K562 (cell line): ENCODE measurements at regions not wholly inside any gene's neighbourhood (a gene's known extent, or its start where the extent isn't known, plus 50 kb on each side); places are given as distances from the start of the nearest gene placed in this dataset.

ENCODE experiments used
- ADNP ChIP-seq: fragments of 200-800 bp; sonication (Bioruptor generic); IDR thresholded peaks from 2 replicates; pipeline ENCODE4 v1.6.1; 2016; ENCODE audit warnings: missing genetic modification characterization, missing compliant biosample characterization
- BDP1 ChIP-seq: IDR thresholded peaks from 3 replicates; pipeline ENCODE4 v1.6.1; 2011; ENCODE audit not compliant: insufficient read length, insufficient read depth
- C11orf30 ChIP-seq: fragments of 450-650 bp; IDR thresholded peaks from 2 replicates; pipeline ENCODE4 v1.6.1; 2016; ENCODE audit warnings: low read depth, mild to moderate bottlenecking
- CBFA2T2 ChIP-seq: fragments of 450-650 bp; conservative IDR thresholded peaks from 2 replicates; pipeline ENCODE4 v1.6.1; 2017; ENCODE audit warnings: mild to moderate bottlenecking
- CHD4 ChIP-seq: fragments of 200-600 bp; sonication (generic); IDR thresholded peaks from 3 replicates; pipeline ENCODE4 v1.6.1; 2012; ENCODE audit warnings: low read depth, mild to moderate bottlenecking, mixed read lengths, low read length, inconsistent platforms; ENCODE audit not compliant: insufficient read depth, insufficient replicate concordance, poor library complexity, severe bottlenecking
- FOXJ3 ChIP-seq: sonication (generic); formaldehyde crosslinking; IDR thresholded peaks from 2 replicates; pipeline ENCODE4 v1.4.0; 2020; ENCODE audit warnings: mild to moderate bottlenecking, missing genetic modification reagents
- FOXM1 ChIP-seq, 2 experiments: fragments of 450-650 bp in 1 of 2; sonication (generic) in 1 of 2; formaldehyde crosslinking in 1 of 2; IDR thresholded peaks; 2 replicates each; pipeline versions ENCODE4 v1.6.1 to v1.9.0; 2017 to 2022; ENCODE audit warnings: low read depth in 2 of 2, mild to moderate bottlenecking in 2 of 2, missing genetic modification reagents in 1 of 2, moderate library complexity in 1 of 2
- NFIX ChIP-seq: fragments of 250-450 bp; sonication (Bioruptor Pico); IDR thresholded peaks from 2 replicates; pipeline ENCODE4 v1.4.0; 2020; ENCODE audit warnings: low read depth, mild to moderate bottlenecking, moderate library complexity
- PHF20 ChIP-seq: fragments of 450-650 bp; IDR thresholded peaks from 2 replicates; pipeline ENCODE4 v1.6.1; 2018; ENCODE audit not compliant: partially characterized antibody
- RAD21 ChIP-seq, 2 experiments: fragments of 250-450 bp in 1 of 2; fragments of 450-650 bp in 1 of 2; sonication (Bioruptor Pico) in 1 of 2; formaldehyde crosslinking in 1 of 2; IDR thresholded peaks in 1 of 2; conservative IDR thresholded peaks in 1 of 2; 2 replicates each; pipeline versions ENCODE4 v1.4.0 to v1.8.0; 2020 to 2022; ENCODE audit warnings: mild to moderate bottlenecking in 2 of 2, moderate library complexity in 1 of 2
- RFX1 ChIP-seq: fragments of 450-650 bp; IDR thresholded peaks from 2 replicates; pipeline ENCODE4 v1.6.1; 2016; ENCODE audit warnings: mild to moderate bottlenecking, moderate library complexity
- XRCC4 ChIP-seq: IDR thresholded peaks from one replicate; pipeline ENCODE4 v1.6.1; 2011; ENCODE audit not compliant: insufficient read depth, insufficient read length; ENCODE audit errors: extremely low read depth
- ZNF212 ChIP-seq: fragments of 450-650 bp; formaldehyde crosslinking; IDR thresholded peaks from 2 replicates; pipeline ENCODE4 v1.4.0; 2020; ENCODE audit warnings: mild to moderate bottlenecking
- ZNF316 ChIP-seq: fragments of 450-650 bp; IDR thresholded peaks from 2 replicates; pipeline ENCODE4 v1.6.1; 2016
- ZNF696 ChIP-seq: fragments of 250-450 bp; sonication (Bioruptor Pico); conservative IDR thresholded peaks from 2 replicates; pipeline ENCODE4 v1.4.0; 2020; ENCODE audit warnings: mild to moderate bottlenecking, moderate library complexity
- TF ChIP-seq, protein P1 (sequence below): fragments of 250-450 bp; sonication (Bioruptor Pico); IDR thresholded peaks from 2 replicates; pipeline ENCODE4 v1.8.0; 2022; ENCODE audit warnings: inconsistent platforms
- TF ChIP-seq, protein P2 (sequence below): fragments of 250-450 bp; sonication (Bioruptor Pico); IDR thresholded peaks from 2 replicates; pipeline ENCODE4 v1.4.0; 2020; ENCODE audit warnings: borderline replicate concordance
- TF ChIP-seq, protein P3 (sequence below): sonication (generic); formaldehyde crosslinking; IDR thresholded peaks from 2 replicates; pipeline ENCODE4 v1.8.1; 2022; ENCODE audit warnings: missing genetic modification reagents
- TF ChIP-seq, protein P4 (sequence below): fragments of 250-450 bp; sonication (Bioruptor Pico); IDR thresholded peaks from 2 replicates; pipeline ENCODE4 v1.8.0; 2022; ENCODE audit warnings: moderate library complexity, mild to moderate bottlenecking, inconsistent platforms

DNA sequence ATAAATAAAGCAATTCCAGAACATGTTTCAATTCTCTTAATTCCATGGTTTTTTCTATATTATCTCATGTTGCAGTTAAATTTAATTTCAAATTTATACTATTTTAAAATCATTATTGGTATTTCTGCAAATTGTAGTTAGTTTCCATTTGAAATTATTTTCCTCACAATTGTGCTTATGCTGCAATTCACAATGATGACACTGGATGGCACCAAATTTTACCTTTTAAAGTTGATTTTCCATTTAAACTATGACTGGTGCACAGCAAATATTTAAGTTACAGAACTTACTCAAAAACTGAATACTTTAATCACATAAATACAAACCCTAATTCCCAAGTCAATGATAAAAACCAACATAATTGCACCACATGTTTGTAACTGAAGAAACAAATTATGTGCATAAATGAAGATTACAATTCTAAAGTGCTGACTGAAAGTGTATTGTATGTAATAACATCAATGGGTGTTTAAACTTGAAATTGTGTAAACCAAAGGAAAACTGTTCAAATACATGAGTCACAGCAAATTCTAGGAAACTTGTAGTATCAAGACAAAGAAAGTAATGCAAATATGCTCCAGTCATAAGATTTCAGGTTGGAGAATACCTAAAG, 75.3 kb upstream of the AASS start (continued):
- TF ChIP-seq, protein P1, sequence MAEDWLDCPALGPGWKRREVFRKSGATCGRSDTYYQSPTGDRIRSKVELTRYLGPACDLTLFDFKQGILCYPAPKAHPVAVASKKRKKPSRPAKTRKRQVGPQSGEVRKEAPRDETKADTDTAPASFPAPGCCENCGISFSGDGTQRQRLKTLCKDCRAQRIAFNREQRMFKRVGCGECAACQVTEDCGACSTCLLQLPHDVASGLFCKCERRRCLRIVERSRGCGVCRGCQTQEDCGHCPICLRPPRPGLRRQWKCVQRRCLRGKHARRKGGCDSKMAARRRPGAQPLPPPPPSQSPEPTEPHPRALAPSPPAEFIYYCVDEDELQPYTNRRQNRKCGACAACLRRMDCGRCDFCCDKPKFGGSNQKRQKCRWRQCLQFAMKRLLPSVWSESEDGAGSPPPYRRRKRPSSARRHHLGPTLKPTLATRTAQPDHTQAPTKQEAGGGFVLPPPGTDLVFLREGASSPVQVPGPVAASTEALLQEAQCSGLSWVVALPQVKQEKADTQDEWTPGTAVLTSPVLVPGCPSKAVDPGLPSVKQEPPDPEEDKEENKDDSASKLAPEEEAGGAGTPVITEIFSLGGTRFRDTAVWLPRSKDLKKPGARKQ (CRISPR knock-in tag) = no peak
- TF ChIP-seq CBFA2T2 (no peak), FOXJ3 (CRISPR knock-in tag) (no peak), ADNP (tag) (no peak), RFX1 (no peak), ZNF212 (CRISPR knock-in tag) (no peak), PHF20 (no peak), NFIX (CRISPR knock-in tag) (no peak), FOXM1 (IDR thresholded peaks at IDR 0.05; ENCODE audit: low read depth) (no peak), FOXM1 (CRISPR knock-in tag; IDR thresholded peaks at IDR 0.05; ENCODE audit: low read depth) (no peak), RAD21 (CRISPR knock-in tag; conservative IDR thresholded peaks at IDR 0.05 in 1 of 2, IDR thresholded peaks at IDR 0.05 in 1 of 2) (peak; percentile 79 to 81), ZNF696 (CRISPR knock-in tag) (no peak), C11orf30 (peak; percentile 78), ZNF316 (peak; percentile 92), BDP1 (no peak), XRCC4 (no peak), CHD4 (no peak)
- TF ChIP-seq, protein P2, sequence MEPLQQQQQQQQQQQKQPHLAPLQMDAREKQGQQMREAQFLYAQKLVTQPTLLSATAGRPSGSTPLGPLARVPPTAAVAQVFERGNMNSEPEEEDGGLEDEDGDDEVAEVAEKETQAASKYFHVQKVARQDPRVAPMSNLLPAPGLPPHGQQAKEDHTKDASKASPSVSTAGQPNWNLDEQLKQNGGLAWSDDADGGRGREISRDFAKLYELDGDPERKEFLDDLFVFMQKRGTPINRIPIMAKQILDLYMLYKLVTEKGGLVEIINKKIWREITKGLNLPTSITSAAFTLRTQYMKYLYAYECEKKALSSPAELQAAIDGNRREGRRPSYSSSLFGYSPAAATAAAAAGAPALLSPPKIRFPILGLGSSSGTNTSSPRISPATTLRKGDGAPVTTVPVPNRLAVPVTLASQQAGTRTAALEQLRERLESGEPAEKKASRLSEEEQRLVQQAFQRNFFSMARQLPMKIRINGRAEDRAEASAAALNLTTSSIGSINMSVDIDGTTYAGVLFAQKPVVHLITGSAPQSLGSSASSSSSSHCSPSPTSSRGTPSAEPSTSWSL (CRISPR knock-in tag) = no peak
- TF ChIP-seq, protein P3, sequence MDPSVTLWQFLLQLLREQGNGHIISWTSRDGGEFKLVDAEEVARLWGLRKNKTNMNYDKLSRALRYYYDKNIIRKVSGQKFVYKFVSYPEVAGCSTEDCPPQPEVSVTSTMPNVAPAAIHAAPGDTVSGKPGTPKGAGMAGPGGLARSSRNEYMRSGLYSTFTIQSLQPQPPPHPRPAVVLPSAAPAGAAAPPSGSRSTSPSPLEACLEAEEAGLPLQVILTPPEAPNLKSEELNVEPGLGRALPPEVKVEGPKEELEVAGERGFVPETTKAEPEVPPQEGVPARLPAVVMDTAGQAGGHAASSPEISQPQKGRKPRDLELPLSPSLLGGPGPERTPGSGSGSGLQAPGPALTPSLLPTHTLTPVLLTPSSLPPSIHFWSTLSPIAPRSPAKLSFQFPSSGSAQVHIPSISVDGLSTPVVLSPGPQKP (CRISPR knock-in tag) = no peak
- TF ChIP-seq, protein P4, sequence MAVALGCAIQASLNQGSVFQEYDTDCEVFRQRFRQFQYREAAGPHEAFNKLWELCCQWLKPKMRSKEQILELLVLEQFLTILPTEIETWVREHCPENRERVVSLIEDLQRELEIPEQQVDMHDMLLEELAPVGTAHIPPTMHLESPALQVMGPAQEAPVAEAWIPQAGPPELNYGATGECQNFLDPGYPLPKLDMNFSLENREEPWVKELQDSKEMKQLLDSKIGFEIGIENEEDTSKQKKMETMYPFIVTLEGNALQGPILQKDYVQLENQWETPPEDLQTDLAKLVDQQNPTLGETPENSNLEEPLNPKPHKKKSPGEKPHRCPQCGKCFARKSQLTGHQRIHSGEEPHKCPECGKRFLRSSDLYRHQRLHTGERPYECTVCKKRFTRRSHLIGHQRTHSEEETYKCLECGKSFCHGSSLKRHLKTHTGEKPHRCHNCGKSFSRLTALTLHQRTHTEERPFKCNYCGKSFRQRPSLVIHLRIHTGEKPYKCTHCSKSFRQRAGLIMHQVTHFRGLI (CRISPR knock-in tag) = no peak
